Esophagus muscularis mucosa (tissue), 4 donors: ENCODE measurements at regions not wholly inside any gene's neighbourhood (a gene's known extent, or its start where the extent isn't known, plus 50 kb on each side); places are given as distances from the start of the nearest gene placed in this dataset.

Source experiments
- CTCF ChIP-seq, 3 experiments: fragments of 200-600 bp in 2 of 3; fragments of 450-650 bp in 1 of 3; sonication (generic) in 2 of 3; IDR thresholded peaks; one replicate each; pipeline ENCODE4 v1.5.1; 2017 to 2019; ENCODE audit warnings: antibody characterized with exemption in 3 of 3, mild to moderate bottlenecking in 2 of 3, moderate library complexity in 1 of 3
- EP300 ChIP-seq: sonication (generic); formaldehyde crosslinking; IDR thresholded peaks from one replicate; pipeline ENCODE4 v1.6.1; 2017; ENCODE audit warnings: antibody characterized with exemption
- POLR2A ChIP-seq: fragments of 450-650 bp; IDR thresholded peaks from one replicate; pipeline ENCODE4 v1.6.1; 2017; ENCODE audit warnings: antibody characterized with exemption, moderate library complexity, mild to moderate bottlenecking, low read depth
- POLR2AphosphoS5 ChIP-seq, 2 donors: sonication (generic); formaldehyde crosslinking; IDR thresholded peaks; one replicate each; pipeline ENCODE4 v1.6.1; 2017; ENCODE audit warnings: antibody characterized with exemption in 2 of 2

DNA sequence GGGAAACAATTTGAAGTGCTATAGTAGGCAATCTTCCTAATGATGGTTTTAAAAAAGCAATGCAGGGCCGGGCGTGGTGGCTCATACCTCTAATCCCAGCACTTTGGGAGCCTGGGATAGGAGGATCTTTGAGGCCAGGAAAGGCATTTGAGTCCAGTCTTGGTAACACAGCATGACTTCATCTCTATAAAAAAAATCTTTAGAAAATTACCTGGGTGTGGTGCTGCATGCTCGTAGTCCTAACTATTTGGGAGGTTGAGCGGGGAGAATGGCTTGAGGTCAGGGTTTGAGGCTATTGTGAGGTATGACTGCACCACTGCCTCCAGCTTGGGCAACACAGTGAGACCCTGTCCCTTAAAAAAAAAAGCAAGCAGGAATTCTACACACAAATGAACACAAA is 835.2 kb upstream of the AMELY start:
- TF ChIP-seq CTCF (IDR thresholded peaks at IDR 0.05) = no peak
- TF ChIP-seq EP300 = no peak
- no peak for TF ChIP-seq POLR2A
- TF ChIP-seq POLR2AphosphoS5 (IDR thresholded peaks at IDR 0.05) = no peak
